ENCODE measurements at regions not wholly inside any gene's neighbourhood (a gene's known extent, or its start where the extent isn't known, plus 50 kb on each side); places are given as distances from the start of the nearest gene placed in this dataset.

DNA sequence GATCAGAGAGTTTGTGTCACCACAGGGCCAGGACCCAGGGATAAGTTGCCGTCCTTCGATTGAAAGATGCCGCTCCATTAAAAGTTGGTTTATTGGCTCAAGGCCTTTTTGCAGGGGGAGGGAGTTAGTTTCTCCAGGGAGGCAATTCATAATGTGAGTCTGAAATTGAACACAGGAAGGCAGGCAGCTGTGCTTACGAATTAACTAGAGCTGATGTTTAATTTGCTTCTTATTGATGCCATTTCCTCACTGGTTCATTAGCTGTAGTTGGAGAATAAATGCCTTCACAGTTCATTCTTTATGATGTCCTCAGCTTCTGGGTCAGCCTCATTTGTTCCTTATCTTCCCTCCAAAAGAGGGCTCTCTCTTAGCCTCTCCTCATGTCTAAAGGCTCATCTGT is 113.2 kb upstream of the PTPRT start:
- TF ChIP-seq, protein P1, sequence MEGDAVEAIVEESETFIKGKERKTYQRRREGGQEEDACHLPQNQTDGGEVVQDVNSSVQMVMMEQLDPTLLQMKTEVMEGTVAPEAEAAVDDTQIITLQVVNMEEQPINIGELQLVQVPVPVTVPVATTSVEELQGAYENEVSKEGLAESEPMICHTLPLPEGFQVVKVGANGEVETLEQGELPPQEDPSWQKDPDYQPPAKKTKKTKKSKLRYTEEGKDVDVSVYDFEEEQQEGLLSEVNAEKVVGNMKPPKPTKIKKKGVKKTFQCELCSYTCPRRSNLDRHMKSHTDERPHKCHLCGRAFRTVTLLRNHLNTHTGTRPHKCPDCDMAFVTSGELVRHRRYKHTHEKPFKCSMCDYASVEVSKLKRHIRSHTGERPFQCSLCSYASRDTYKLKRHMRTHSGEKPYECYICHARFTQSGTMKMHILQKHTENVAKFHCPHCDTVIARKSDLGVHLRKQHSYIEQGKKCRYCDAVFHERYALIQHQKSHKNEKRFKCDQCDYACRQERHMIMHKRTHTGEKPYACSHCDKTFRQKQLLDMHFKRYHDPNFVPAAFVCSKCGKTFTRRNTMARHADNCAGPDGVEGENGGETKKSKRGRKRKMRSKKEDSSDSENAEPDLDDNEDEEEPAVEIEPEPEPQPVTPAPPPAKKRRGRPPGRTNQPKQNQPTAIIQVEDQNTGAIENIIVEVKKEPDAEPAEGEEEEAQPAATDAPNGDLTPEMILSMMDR (IDR thresholded peaks at IDR 0.05 in 4 of 5, conservative IDR thresholded peaks at IDR 0.05 in 1 of 5) = no peak
- TF ChIP-seq POLR2A (IDR thresholded peaks at IDR 0.05) = no peak
